ENCODE measurements at regions not wholly inside any gene's neighbourhood (a gene's known extent, or its start where the extent isn't known, plus 50 kb on each side); places are given as distances from the start of the nearest gene placed in this dataset.

- no peak overlapping the region for H3K9ac ChIP-seq (ENCODE audit: low read length)
- Mint-ChIP-seq H3K27me3 (no peaks in the 10 kb centered on the region), H3K9me3 (ENCODE audit: insufficient read depth) (no peaks in the 10 kb centered on the region), H3K27ac (no peak overlapping the region), H3K4me3 (no peak overlapping the region), H3K4me1 (peaks cover 4% of the 10 kb centered on the region)
- no peak overlapping the region for H2AFZ ChIP-seq (ENCODE audit: insufficient read depth, low read depth, low read length, poor library complexity, severe bottlenecking)
- H3K79me2 ChIP-seq (ENCODE audit: control insufficient read depth, insufficient read depth, low read length) = no peaks in the 10 kb centered on the region
- no peaks in the 10 kb centered on the region for H3K36me3 ChIP-seq (replicated peaks in 1 of 2; ENCODE audit: control extremely low read depth in 1 of 2, control insufficient read depth in 1 of 2, extremely low read depth in 1 of 2, insufficient read depth in 2 of 2, low read length in 1 of 2)
- H3K4me2 ChIP-seq (replicated peaks; ENCODE audit: low read depth, low read length, poor library complexity, severe bottlenecking) = no peak overlapping the region
- H3K4me3 ChIP-seq (ENCODE audit: control extremely low read depth in 1 of 5, extremely low read depth in 1 of 5, insufficient read depth in 1 of 5, low read depth in 2 of 5, low read length in 4 of 5) = no peak overlapping the region
- H3K9me3 ChIP-seq (ENCODE audit: control extremely low read depth in 1 of 3, control insufficient read depth in 2 of 3, insufficient read depth in 1 of 3, low read length in 2 of 3) = no peaks in the 10 kb centered on the region
- H3K27me3 ChIP-seq (replicated peaks in 1 of 4; ENCODE audit: control extremely low read depth in 1 of 4, control insufficient read depth in 3 of 4, insufficient read depth in 4 of 4, low read length in 3 of 4) = no peaks in the 10 kb centered on the region
- no peaks in the 10 kb centered on the region for H3K4me1 ChIP-seq (ENCODE audit: control insufficient read depth in 2 of 2, insufficient read depth in 2 of 2, low read length in 2 of 2)
- ATAC-seq (ENCODE audit: low read depth) = no peak
- TF ChIP-seq CTCF (IDR thresholded peaks at IDR 0.05) = no peak
- no peak for TF ChIP-seq EZH2 (IDR thresholded peaks at IDR 0.05; ENCODE audit: borderline replicate concordance, insufficient read depth, low read depth, low read length, poor library complexity, severe bottlenecking)
- DNase-seq = no peak
- CTCF ChIA-PET = interaction anchor here (0.5 to 0.7 kb wide), 2 partner anchors 91 to 93 kb away, joined by 3 read pairs; no protein-coding TSS in a partner anchor
- POLR2A ChIA-PET = no interaction called here
- no peak overlapping the region for H3K27ac ChIP-seq (ENCODE audit: low read length in 2 of 2)
- WGBS (ENCODE audit: insufficient coverage) = no CpG with 5 or more reads among the region's 2 CpGs
- no peaks in the 10 kb centered on the region for H4K20me1 ChIP-seq (ENCODE audit: control insufficient read depth, insufficient read depth, low read length, poor library complexity, severe bottlenecking)
- intact Hi-C loops (cut with micrococcal nuclease) = no loop called here
These were observed 53.6 kb upstream of the PIM1 start for GRCh38 chr6:37116326-37116725.

GRCh38 chr6:37119387-37119886 is 50.5 kb upstream of the PIM1 start:
- H2AFZ ChIP-seq (ENCODE audit: insufficient read depth, low read depth, low read length, poor library complexity, severe bottlenecking) = no peak overlapping the region
- H3K27ac Mint-ChIP-seq = no peak overlapping the region
- H3K9ac ChIP-seq (ENCODE audit: low read length) = no peak overlapping the region
- H3K36me3 ChIP-seq (replicated peaks in 1 of 2; ENCODE audit: control extremely low read depth in 1 of 2, control insufficient read depth in 1 of 2, extremely low read depth in 1 of 2, insufficient read depth in 2 of 2, low read length in 1 of 2) = no peaks in the 10 kb centered on the region
- H3K27ac ChIP-seq (ENCODE audit: low read length in 2 of 2) = no peak overlapping the region
- no peak overlapping the region for H3K4me2 ChIP-seq (replicated peaks; ENCODE audit: low read depth, low read length, poor library complexity, severe bottlenecking)
- H3K4me3 ChIP-seq (ENCODE audit: control extremely low read depth in 1 of 5, extremely low read depth in 1 of 5, insufficient read depth in 1 of 5, low read depth in 2 of 5, low read length in 4 of 5) = no peak overlapping the region
- intact Hi-C loops (cut with micrococcal nuclease) = no loop called here
- WGBS (ENCODE audit: insufficient coverage) = 67% methylated on average over 2 of the region's 5 CpGs
- TF ChIP-seq CTCF (IDR thresholded peaks at IDR 0.05) (no peak), EZH2 (IDR thresholded peaks at IDR 0.05; ENCODE audit: borderline replicate concordance, insufficient read depth, low read depth, low read length, poor library complexity, severe bottlenecking) (no peak)
- H3K79me2 ChIP-seq (ENCODE audit: control insufficient read depth, insufficient read depth, low read length) = no peaks in the 10 kb centered on the region
- no peak overlapping the region for H3K4me3 Mint-ChIP-seq
- DNase-seq = no peak
- no peaks in the 10 kb centered on the region for H3K27me3 Mint-ChIP-seq
- POLR2A ChIA-PET = interaction anchor here (0.6 to 1.4 kb wide), 2 partner anchors 17 to 50 kb away, joined by 5 read pairs; no protein-coding TSS in a partner anchor
- no peaks in the 10 kb centered on the region for H4K20me1 ChIP-seq (ENCODE audit: control insufficient read depth, insufficient read depth, low read length, poor library complexity, severe bottlenecking)
- no peaks in the 10 kb centered on the region for H3K4me1 ChIP-seq (ENCODE audit: control insufficient read depth in 2 of 2, insufficient read depth in 2 of 2, low read length in 2 of 2)
- H3K9me3 Mint-ChIP-seq (ENCODE audit: insufficient read depth) = no peaks in the 10 kb centered on the region
- CTCF ChIA-PET = interaction anchor here (1.0 to 1.8 kb wide), 2 partner anchors 52 to 89 kb away, joined by 3 to 6 read pairs; no protein-coding TSS in a partner anchor
- ATAC-seq (ENCODE audit: low read depth) = no peak
- H3K9me3 ChIP-seq (ENCODE audit: control extremely low read depth in 1 of 3, control insufficient read depth in 2 of 3, insufficient read depth in 1 of 3, low read length in 2 of 3) = no peaks in the 10 kb centered on the region
- no peaks in the 10 kb centered on the region for H3K27me3 ChIP-seq (replicated peaks in 1 of 4; ENCODE audit: control extremely low read depth in 1 of 4, control insufficient read depth in 3 of 4, insufficient read depth in 4 of 4, low read length in 3 of 4)
- H3K4me1 Mint-ChIP-seq = peaks cover 4% of the 10 kb centered on the region

Data from B cell (primary cell).